Stimulated activated naive CD8-positive, alpha-beta T cell treated with anti-CD3 and anti-CD28 coated beads, Interleukin-15, amount 100 ng/mL, for 72 hours (primary cell): ENCODE measurements at regions not wholly inside any gene's neighbourhood (a gene's known extent, or its start where the extent isn't known, plus 50 kb on each side); places are given as distances from the start of the nearest gene placed in this dataset.
"Not testable (repeated sequence)": the region's sequence is repeated elsewhere in the genome, so short reads cannot be mapped to it uniquely, and the experiment has no call there.

Experiments used
- ATAC-seq: fragments of 150-1000 bp; cut with Tn5 transposase; 2 replicates; pipeline ENCODE4 v1.10.0; 2021; ENCODE audit warnings: mild to moderate bottlenecking, moderate library complexity
- DNase-seq, 2 donors: peaks; one replicate each; pipeline ENCODE4 v3.0.0; 2021 to 2022
- H3K27ac Mint-ChIP-seq, 2 donors: one replicate each; pipeline ENCODE4 v1.8.0; 2022; ENCODE audit warnings: mild to moderate bottlenecking in 2 of 2, mixed read lengths in 2 of 2, moderate library complexity in 2 of 2
- H3K27me3 Mint-ChIP-seq: one replicate; pipeline ENCODE4 v1.8.0; 2022; ENCODE audit warnings: mixed read lengths
- H3K4me1 Mint-ChIP-seq: one replicate; pipeline ENCODE4 v1.8.0; 2022; ENCODE audit warnings: mild to moderate bottlenecking, mixed read lengths
- H3K4me3 Mint-ChIP-seq, 2 donors: one replicate each; pipeline ENCODE4 v1.8.0; 2022; ENCODE audit warnings: mild to moderate bottlenecking in 2 of 2, mixed read lengths in 2 of 2, moderate library complexity in 1 of 2
- H3K9me3 Mint-ChIP-seq, 2 donors: one replicate each; pipeline ENCODE4 v1.8.0; 2022; ENCODE audit warnings: mixed read lengths in 2 of 2

DNA sequence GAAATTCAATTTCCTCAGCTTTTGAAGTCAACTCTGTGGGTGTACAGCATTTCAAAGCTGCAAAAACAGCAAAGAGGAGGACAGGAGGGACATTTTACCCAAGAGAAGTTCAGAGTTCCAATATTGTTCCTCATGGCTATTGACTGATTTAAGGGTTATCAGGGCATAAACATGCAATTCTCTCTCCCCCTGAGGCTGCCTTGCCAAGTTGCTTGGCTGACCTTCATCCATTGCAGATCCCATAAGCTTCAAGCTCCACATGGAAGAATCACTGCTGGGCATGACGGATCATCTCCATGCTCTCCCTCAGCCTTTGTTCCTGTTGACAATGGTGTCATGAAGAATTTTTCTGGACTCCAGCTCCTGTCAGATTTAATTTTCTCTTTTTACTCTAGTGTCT, 115.2 kb upstream of the SERBP1 start:
- DNase-seq = no peak
- H3K27me3 Mint-ChIP-seq = no peaks in the 10 kb centered on the region
- no peaks in the 10 kb centered on the region for H3K9me3 Mint-ChIP-seq
- H3K4me1 Mint-ChIP-seq = no peaks in the 10 kb centered on the region
- no peak overlapping the region for H3K27ac Mint-ChIP-seq
- no peak overlapping the region for H3K4me3 Mint-ChIP-seq
- no peak for ATAC-seq

DNA sequence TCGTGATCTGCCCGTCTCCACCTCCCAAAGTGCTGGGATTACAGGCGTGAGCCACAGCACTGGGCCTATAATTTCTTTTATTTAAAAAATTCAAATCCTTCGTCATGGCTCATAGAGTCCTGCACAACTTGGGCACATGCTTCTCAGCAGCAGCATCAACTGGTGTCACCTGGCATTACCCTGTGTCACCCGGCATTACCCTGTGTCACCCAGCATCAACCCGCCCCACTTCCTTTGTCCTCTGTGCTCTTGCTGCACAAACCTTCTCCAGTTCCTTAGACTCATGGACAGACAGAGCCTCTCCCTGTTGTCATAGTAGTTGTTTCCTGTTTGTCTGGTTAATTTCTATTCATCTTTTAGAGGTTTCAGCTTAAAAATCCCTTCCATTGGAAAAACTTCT, 121.2 kb upstream of the SERBP1 start:
- Mint-ChIP-seq H3K27ac (no peak overlapping the region), H3K4me3 (no peak overlapping the region), H3K9me3 (no peaks in the 10 kb centered on the region), H3K27me3 (peaks cover 17% of the 10 kb centered on the region), H3K4me1 (no peaks in the 10 kb centered on the region)
- DNase-seq (no peak), ATAC-seq (no peak)

DNA sequence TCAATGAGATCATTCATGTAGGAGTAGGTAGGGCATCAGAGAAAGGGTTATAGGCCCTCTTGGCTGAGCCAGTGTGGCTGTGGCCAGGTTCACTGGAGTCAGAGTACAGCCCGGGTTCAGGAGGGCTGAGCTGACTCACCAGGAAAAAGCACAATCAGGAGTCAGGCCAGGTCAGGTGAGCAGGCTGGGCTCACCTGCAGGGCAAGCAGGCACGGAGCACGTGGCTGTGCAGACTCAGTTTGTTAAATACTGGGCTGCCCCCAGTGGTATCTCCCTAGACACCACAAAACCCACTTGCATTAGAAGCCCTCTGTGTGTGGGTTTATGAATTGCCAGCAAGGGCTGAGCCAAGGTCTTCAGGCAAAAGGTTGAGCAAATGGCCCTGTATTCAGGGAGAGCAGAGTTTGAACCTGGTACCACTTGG, 122.1 kb upstream of the SERBP1 start:
- H3K27me3 Mint-ChIP-seq = peaks cover 27% of the 10 kb centered on the region
- no peak overlapping the region for H3K27ac Mint-ChIP-seq
- H3K9me3 Mint-ChIP-seq = no peaks in the 10 kb centered on the region
- no peaks in the 10 kb centered on the region for H3K4me1 Mint-ChIP-seq
- no peak for DNase-seq
- no peak for ATAC-seq
- no peak overlapping the region for H3K4me3 Mint-ChIP-seq

DNA sequence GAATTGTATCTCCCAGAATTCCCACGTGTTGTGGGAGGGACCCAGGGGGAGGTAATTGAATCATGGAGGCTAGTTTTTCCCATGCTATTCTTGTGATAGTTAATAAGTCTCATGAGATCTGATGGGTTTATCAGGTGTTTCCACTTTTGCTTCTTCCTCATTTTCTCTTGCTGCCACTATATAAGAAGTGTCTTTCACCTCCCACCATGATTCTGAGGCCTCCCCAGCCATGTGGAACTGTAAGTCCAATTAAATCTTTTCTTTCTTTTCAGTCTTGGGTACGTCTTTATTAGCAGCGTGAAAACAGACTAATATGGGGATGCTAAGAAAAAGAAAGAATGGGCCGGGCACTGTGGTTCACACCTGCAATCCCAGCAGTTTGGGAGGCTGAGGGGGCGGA, 124.0 kb upstream of the SERBP1 start:
- H3K4me1 Mint-ChIP-seq, DNase-seq, H3K4me3 Mint-ChIP-seq, H3K27ac Mint-ChIP-seq, ATAC-seq, H3K9me3 Mint-ChIP-seq: not testable (repeated sequence)
- peaks cover 45% of the 10 kb centered on the region for H3K27me3 Mint-ChIP-seq

DNA sequence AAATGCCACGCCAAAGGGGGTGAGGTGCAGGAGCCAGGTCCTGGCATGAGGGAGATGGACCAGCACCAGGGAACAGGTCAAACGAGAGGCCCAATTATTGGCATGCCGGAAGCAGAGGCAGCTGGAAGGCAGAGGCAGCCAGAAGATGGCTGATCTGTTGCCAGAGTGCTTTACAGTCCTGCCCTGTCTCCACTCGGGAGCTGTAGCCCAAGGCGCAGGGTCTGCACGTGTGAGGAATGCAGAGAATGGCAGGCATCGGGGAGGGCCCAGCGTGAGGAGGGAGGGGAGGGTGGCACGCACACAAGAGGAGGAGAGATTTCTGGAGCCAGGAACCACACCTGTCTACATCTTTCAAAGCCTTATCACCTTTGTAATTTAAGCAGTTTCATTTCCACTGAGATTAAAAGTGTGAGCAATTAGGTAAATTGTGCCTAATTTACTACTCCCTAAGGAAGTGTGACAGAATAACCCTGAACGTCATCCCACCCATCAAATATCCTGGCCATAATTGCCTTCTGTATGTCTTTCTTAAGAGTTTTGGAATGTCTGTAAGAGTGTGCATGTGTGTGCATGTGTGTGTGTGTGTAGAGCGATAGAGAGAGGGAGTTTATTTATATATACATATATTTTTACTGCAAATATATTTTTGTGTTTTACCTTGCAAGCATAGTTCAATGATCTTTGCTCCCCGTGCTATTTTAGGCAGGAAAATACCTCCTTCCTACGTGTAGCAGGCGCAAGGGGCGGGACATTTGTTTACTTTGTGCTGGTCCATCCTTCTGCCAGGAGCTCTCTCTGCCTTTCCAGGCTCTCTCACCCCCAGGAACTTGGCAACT, 125.5 kb upstream of the SERBP1 start:
- ATAC-seq = no peak
- H3K27ac Mint-ChIP-seq = no peak overlapping the region

DNA sequence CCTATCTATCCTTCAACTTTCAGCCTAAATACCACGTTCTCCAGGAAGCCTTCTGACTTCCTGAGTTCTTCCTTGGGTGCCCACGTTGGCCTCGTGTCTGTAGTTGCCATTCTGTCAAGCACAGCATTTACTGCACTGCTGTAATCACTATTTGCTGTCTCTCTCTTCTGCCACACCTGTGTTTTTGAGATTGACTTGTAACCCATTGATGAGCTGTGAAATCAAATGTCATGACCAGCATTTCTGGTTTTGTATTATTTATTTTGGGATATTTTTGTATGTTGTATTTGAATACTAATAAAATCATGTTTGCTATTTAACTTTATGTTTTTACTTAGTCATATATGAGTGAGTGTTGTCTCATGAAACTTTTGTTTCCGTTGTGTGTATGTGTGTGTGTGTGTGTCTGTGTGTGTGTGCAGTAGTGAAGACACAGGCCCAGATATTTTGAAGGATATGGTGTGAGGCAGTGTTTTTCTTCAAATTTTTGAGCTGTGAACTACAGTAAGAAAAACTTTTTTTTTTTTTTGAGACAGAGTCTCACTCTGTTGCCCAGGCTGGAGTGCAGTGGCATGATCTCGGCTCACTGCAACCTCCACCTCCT, 126.2 kb upstream of the SERBP1 start:
- DNase-seq (no peak), ATAC-seq (no peak)
- Mint-ChIP-seq H3K4me1 (peaks cover under 1% of the 10 kb centered on the region), H3K27ac (peak overlapping the region in 1 of 2 donors; percentile 55), H3K4me3 (no peak overlapping the region), H3K27me3 (peaks cover 48% of the 10 kb centered on the region), H3K9me3 (no peaks in the 10 kb centered on the region)

More for the DNA sequence above, 125.5 kb upstream of the SERBP1 start:
- no peaks in the 10 kb centered on the region for H3K4me1 Mint-ChIP-seq
- H3K4me3 Mint-ChIP-seq = no peak overlapping the region
- no peak for DNase-seq
- peaks cover 50% of the 10 kb centered on the region for H3K27me3 Mint-ChIP-seq
- H3K9me3 Mint-ChIP-seq = no peaks in the 10 kb centered on the region

DNA sequence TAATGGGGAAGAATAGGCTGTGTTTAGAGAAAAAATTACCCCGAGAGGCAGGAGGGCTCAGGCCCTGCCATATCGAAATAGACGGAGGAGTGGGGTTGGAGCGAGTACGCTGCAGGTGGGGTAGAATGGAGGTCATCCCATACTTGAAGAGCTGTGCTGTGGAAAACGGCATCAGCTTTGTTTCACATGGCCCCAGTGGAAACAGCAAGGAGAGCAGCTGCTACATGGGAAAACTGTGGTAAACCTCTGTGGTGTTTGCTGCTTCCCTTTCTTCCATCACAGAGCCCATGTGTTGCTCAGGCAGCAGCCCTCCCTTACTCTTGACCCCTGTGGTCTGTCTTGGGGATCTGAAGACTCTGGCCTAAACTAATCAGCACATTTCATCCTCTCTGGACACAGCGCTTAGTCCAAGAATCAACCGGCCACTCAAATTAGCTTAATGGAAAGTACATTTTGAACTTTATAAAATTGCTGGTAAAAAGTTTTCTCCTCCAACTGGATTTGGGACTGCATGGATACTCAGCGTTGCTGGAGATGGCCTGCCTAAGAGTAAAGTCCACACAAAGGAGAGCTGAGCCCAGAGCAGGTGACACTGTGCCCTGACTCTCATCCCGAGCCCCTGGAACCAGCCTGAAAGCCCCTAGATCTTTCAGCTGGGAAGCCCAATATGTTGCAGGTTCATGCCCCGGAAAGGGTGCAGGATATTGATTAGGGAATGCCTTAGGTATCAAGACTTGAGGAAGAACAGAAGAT, 127.1 kb upstream of the GADD45A start:
- H3K4me1 Mint-ChIP-seq = peaks cover 6% of the 10 kb centered on the region
- no peak for ATAC-seq
- H3K9me3 Mint-ChIP-seq = no peaks in the 10 kb centered on the region
- H3K27ac Mint-ChIP-seq = no peak overlapping the region
- peaks cover 36% of the 10 kb centered on the region for H3K27me3 Mint-ChIP-seq
- H3K4me3 Mint-ChIP-seq = no peak overlapping the region
- no peak for DNase-seq

DNA sequence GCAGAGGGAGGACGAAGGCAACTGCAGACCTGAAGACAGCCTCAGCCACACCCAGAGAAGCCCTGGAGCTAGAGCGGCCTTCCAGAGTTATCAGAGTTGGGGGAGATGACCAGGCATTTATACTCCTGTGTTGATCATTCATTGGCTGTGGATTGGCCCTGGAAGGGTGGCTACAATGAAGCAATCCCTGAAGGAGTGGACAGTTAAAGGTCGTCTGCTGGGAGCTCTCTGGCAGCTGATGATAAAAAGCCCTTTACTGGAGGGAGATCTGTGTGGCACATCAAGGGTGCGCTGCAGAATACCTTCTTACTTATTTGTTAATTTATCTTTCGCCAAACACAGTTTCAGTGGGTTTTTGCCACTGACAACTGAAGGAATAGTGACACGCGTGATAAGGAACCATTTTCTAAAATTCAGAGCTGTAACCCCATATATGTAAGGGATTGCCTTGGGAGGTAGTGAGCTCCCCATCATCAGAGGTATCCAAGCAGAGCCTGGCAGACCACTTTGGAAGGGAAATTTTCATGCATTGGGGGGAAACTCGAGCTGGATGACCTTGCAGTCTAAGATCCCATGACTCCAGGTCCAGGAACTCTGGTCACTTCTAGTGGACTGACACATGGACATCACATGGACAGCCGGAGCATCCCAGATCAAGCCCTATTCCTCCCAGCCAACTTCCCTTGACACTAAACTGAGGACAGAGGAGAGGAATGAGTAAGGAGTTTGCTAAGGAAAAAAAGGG, 126.4 kb upstream of the GADD45A start:
- H3K4me3 Mint-ChIP-seq = no peak overlapping the region
- H3K9me3 Mint-ChIP-seq = no peaks in the 10 kb centered on the region
- H3K4me1 Mint-ChIP-seq = peaks cover 6% of the 10 kb centered on the region
- no peak overlapping the region for H3K27ac Mint-ChIP-seq
- peaks cover 36% of the 10 kb centered on the region for H3K27me3 Mint-ChIP-seq
- DNase-seq = no peak
- no peak for ATAC-seq

DNA sequence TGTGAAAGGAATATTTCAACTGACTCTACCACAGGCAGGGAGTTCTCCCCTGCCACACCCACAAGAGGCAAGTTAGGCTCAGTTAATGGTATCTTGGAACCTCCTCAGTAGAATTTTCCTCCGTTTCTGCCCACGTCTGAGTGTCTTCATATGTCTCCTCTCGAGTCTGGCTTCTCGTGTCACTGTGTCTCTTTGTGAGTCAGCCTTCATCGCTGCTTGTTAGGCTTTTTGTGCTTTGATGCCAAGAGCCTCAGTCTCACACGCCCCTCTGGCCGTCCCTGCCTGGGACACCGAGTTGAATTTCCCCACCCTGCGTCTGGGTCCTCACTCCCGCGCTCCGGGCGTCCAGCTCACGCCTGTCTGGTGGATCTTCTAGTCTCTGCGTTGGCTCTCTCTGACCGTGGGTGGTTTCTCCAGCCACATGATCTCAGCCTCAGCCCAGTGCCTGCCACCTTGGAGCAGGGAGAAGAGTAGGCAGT, 125.7 kb upstream of the GADD45A start:
- H3K27me3 Mint-ChIP-seq = peaks cover 36% of the 10 kb centered on the region
- ATAC-seq (no peak), DNase-seq (no peak)
- no peak overlapping the region for H3K27ac Mint-ChIP-seq
- H3K4me3 Mint-ChIP-seq = no peak overlapping the region
- H3K9me3 Mint-ChIP-seq = no peaks in the 10 kb centered on the region
- H3K4me1 Mint-ChIP-seq = peaks cover 6% of the 10 kb centered on the region

DNA sequence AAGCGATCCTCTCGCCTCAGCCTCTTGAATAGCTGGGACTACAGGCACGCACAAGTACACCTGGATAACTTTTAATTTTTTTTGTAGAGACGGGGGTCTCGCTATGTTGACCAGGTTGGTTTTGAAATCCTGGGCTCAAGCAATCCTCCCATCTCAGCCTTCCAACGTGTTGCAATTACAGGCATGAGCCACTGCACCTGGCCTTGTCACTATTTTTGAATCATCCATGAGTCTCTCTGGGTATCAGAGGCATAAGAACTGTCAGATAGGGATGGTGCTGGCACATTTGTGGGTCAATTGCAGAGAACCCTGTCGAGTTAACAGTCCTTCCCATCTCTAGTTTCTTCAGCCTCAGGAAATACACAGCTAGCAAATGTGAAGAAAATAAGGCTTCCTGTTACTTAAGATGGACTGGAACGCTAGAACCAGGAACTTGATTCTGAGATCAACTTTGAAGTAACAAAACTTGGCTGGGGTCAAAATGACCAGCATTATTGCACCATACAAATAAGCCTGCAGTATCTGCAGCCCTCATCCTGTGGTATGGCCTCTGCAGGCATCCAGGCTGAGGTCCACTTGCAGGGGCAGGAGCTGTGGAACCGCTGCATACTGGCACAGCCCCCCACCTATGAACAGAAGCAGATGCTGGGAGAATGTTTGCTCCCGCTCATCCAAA, 124.3 kb upstream of the GADD45A start:
- H3K27me3 Mint-ChIP-seq = peaks cover 36% of the 10 kb centered on the region
- H3K4me1 Mint-ChIP-seq = peaks cover 6% of the 10 kb centered on the region
- ATAC-seq = no peak
- H3K9me3 Mint-ChIP-seq = no peaks in the 10 kb centered on the region
- no peak for DNase-seq
- no peak overlapping the region for H3K4me3 Mint-ChIP-seq
- H3K27ac Mint-ChIP-seq = no peak overlapping the region

DNA sequence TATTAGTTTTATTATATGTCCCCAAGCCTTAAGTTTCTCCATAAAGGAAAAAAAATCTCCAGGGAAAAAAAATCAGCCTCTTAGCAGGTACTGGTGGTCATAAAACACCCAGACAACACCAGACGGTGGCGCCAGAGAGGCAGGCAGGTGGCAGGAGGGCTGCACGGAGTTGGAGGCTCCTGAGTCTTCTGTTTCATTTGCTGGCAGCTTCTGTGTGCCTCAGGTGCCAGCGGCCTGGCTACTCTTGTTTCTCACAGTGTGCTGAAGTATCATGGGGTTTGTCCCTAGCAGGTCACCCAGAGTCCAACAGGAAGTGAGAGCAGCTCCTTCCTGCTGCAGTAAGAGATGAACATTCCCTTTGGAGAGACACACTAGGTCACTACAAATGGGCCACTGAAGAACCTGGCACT, 123.3 kb upstream of the GADD45A start:
- DNase-seq (peak; percentile 80 to 82), ATAC-seq (peak; percentile 89)
- peaks cover 6% of the 10 kb centered on the region for H3K4me1 Mint-ChIP-seq
- H3K9me3 Mint-ChIP-seq = no peaks in the 10 kb centered on the region
- no peak overlapping the region for H3K27ac Mint-ChIP-seq
- H3K4me3 Mint-ChIP-seq = no peak overlapping the region
- H3K27me3 Mint-ChIP-seq = peaks cover 30% of the 10 kb centered on the region

DNA sequence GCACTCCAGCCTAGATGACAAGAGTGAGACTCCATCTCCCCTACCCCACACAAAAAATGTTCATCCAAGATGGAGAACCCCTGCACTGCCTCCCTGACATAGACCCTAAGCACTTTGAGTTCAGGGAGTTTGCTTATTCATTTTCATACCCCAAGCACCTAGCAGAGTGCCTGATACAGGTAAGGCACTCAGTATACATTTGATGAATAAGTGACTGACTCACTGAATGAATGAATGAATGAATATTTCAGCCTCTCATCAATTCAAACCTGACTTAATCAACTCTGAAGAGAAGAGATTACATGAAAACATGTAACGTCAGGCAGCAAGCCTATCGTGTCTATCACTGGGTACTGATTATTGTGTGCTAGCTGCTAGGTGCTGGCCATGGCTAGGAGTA, 121.3 kb upstream of the GADD45A start:
- Mint-ChIP-seq H3K9me3 (no peaks in the 10 kb centered on the region), H3K27ac (no peak overlapping the region), H3K4me1 (peaks cover 6% of the 10 kb centered on the region), H3K27me3 (peaks cover 10% of the 10 kb centered on the region), H3K4me3 (no peak overlapping the region)
- ATAC-seq (no peak), DNase-seq (no peak)

DNA sequence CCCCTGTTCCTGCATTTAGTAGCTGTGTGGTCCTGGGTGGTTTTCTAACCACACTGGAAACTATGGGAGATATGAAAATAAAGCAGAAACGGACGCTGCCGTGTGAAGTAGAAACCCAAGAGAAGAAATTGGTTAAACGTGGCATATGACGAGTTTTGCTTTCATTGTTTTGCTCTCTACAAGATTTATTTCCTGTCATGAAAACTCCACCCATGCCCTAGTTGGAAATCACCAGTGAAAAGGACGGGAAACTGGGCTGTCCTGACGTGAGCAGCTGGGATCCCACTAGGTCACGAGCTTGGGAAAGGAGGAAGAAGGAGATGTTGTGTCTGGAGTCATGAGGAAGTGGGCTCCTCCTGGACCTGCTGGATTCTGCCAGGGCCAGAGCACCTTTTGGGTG, 120.8 kb upstream of the GADD45A start:
- Mint-ChIP-seq H3K4me3 (no peak overlapping the region), H3K27ac (no peak overlapping the region), H3K4me1 (peaks cover 6% of the 10 kb centered on the region), H3K9me3 (no peaks in the 10 kb centered on the region), H3K27me3 (peaks cover 5% of the 10 kb centered on the region)
- ATAC-seq (peak; percentile 35), DNase-seq (no peak)

DNA sequence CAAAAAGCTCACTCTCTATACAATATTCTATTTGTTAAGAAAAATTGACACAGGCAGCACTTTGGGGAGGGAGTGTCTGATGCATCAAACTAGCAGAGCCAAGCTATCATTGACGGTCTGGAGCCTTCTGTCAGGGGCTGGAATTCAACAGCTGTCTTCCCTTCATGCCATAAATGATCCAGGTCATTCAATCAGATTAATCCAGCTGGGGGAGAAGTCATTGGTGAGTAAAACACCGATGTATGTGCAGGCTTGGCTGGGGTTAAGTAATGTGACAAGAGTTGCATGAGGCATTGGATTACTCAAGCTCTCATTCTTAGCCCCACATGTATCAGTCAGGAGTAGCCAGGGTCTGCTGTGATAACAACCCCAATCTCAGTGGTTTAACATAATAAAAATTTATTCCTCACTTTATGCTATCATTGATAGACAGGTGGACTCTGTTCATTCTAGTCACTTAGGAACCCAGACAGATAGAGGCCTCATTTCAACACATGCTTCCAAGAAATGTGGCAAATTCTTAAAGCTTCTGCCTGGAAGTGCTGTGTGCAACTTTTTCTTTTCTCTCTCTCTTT, 118.1 kb upstream of the GADD45A start:
- Mint-ChIP-seq H3K27ac (no peak overlapping the region), H3K27me3 (no peaks in the 10 kb centered on the region), H3K9me3 (no peaks in the 10 kb centered on the region), H3K4me1 (peaks cover 1% of the 10 kb centered on the region), H3K4me3 (no peak overlapping the region)
- ATAC-seq (no peak), DNase-seq (no peak)
